Astrocyte of the spinal cord (primary cell): ENCODE measurements at regions not wholly inside any gene's neighbourhood (a gene's known extent, or its start where the extent isn't known, plus 50 kb on each side); places are given as distances from the start of the nearest gene placed in this dataset.

Experiments used
- DNase-seq: peaks from one replicate; pipeline ENCODE4 v3.0.0; 2011; ENCODE audit warnings: low read depth, low spot score
- H3K4me3 ChIP-seq: 2 replicates; pipeline ENCODE4 v1.5.1; 2011; ENCODE audit warnings: low read depth, mild to moderate bottlenecking, low read length, moderate library complexity
- CTCF ChIP-seq: IDR thresholded peaks from 2 replicates; pipeline ENCODE4 v1.5.1; 2012; ENCODE audit warnings: low read depth, mild to moderate bottlenecking, low read length, inconsistent platforms
- in situ Hi-C: cut with HindIII; loops from 2 replicates; pipeline ENCODE4 v1.10.0; 2017; ENCODE audit warnings: low sequenced_read_pairs

- DNase-seq: peak; percentile 70
- no peak for TF ChIP-seq CTCF
- in situ Hi-C loops: no loop called here
- H3K4me3 ChIP-seq: peak overlapping the region; percentile 21
Observed at GRCh38 chr6:144659202-144660182, 374.4 kb downstream of the UTRN start.

- TF ChIP-seq CTCF: no peak
- DNase-seq: no peak
- peak overlapping the region; percentile 20 for H3K4me3 ChIP-seq
- in situ Hi-C loops: no loop called here
Observed at GRCh38 chr6:144660561-144661115, 375.5 kb downstream of the UTRN start.

- in situ Hi-C loops: no loop called here
- peak; percentile 53 for DNase-seq
- no peak for TF ChIP-seq CTCF
- H3K4me3 ChIP-seq: no peak overlapping the region
Observed at GRCh38 chr6:144661116-144661806, 376.1 kb downstream of the UTRN start.

- no peak overlapping the region for H3K4me3 ChIP-seq
- TF ChIP-seq CTCF: no peak
- DNase-seq: no peak
- in situ Hi-C loops: no loop called here
Observed at GRCh38 chr6:144662812-144663365, 377.8 kb downstream of the UTRN start.

- no peak overlapping the region for H3K4me3 ChIP-seq
- in situ Hi-C loops: no loop called here
- TF ChIP-seq CTCF: no peak
- no peak for DNase-seq
Observed at GRCh38 chr6:144664281-144664680, 379.1 kb downstream of the UTRN start.

GRCh38 chr6:144664947-144665346 lies 379.8 kb downstream of the UTRN start:
- in situ Hi-C loops: no loop called here
- no peak for DNase-seq
- TF ChIP-seq CTCF: no peak
- H3K4me3 ChIP-seq: no peak overlapping the region
